SW480 (cell line): ENCODE measurements at regions not wholly inside any gene's neighbourhood (a gene's known extent, or its start where the extent isn't known, plus 50 kb on each side); places are given as distances from the start of the nearest gene placed in this dataset.

Source experiments
- DNase-seq: peaks from one replicate; pipeline ENCODE4 v3.0.0-alpha.2; 2016; ENCODE audit warnings: low spot score

DNA sequence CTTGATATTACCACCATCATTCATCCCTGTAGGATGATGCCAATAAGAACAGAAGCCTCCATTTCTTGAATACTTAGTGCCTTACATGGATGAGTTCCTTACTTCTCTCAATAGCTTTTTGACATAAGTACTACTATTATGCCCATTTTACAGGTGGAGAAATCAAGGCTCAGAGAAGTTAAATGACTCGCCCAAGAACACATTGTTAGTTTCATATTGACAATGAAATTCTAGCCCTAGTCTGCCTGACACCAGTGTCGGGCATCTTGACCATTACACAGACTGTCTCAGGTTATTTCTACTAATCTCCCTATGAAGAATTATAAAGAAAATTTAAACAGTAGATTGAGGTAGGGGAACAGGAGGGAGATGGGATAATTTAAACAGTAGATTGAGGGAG is 52.5 kb upstream of the ARL8B start:
- DNase-seq, result no peak

DNA sequence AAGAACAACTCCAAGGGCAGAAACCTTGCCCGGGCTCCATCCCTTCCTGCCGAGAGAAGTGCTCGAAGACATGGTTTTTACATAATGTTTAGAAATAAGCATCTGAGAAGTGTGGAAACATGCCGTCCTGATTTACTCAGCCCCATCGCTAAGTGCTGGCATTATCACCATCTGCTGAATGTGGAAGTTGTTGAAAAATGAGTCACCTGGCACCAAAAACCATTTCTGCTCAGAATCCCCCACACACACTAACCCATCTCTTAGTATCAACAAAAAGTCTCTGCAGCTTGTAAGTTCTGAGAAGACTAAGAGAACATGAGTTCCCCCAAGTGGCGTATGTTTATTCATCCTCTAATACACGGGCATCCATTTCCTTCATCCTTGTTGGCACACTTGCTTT is 51.0 kb upstream of the ARL8B start:
- DNase-seq, result no peak

DNA sequence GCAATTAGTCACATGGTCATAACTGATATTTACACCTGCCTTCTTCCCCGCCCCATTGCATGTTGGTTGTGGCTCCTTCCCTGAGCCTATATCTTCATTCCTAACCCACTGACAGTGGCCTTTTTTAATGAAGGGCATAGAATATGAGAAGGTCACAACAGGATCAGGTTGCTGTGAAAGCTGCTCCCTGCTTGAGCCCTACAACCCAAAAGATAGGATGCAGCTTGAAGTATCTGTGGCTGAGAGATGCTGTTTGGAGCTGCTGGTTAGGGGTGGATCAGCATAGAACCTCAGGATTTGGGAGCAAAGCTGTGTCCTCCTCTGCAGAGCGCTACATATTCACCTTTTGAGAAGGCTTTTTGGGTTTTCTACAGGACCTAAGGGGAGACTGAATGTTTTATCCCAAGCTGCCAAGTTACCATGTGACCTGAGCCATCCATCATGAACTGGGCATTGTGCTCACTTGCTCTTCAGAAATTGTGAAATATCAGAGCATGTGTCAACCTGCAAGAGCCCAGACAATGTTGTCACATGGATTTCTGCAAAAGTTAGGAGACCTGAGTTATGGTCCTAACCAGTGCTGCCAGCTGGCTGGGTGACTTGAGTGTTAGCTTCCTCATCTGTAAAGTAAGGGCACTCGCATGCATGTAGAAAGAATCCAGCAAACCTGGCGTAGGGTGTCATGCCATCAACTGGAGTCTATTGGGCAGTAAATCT is 49.8 kb upstream of the ARL8B start:
- DNase-seq, result no peak
